ENCODE measurements at regions not wholly inside any gene's neighbourhood (a gene's known extent, or its start where the extent isn't known, plus 50 kb on each side); places are given as distances from the start of the nearest gene placed in this dataset.
A peak's percentile ranks its signal among the peaks of the same experiment; 100 is the strongest.
"Not testable (repeated sequence)": the region's sequence is repeated elsewhere in the genome, so short reads cannot be mapped to it uniquely, and the experiment has no call there.

GRCh38 chr3:14268897-14269296 is 90.3 kb downstream of the LSM3 start:
- no peak for DNase-seq (ENCODE audit: low read depth)
- no peak for FAIRE-seq

GRCh38 chr3:14272041-14272958 is 93.7 kb downstream of the LSM3 start:
- not testable (repeated sequence) for H3K4me3 ChIP-seq (ENCODE audit: low read depth, low read length); DNase-seq (ENCODE audit: low read depth); FAIRE-seq; H3K27me3 ChIP-seq (ENCODE audit: control insufficient read depth, insufficient read depth, low read length); H3K36me3 ChIP-seq (ENCODE audit: control insufficient read depth, insufficient read depth, low read length)

More at GRCh38 chr3:14268897-14269296, 90.3 kb downstream of the LSM3 start:
- no peak overlapping the region for H3K4me3 ChIP-seq (ENCODE audit: low read depth, low read length)
- no peaks in the 10 kb centered on the region for H3K27me3 ChIP-seq (ENCODE audit: control insufficient read depth, insufficient read depth, low read length)
- TF ChIP-seq CTCF (IDR thresholded peaks at IDR 0.05; ENCODE audit: insufficient read depth, low read length, severe bottlenecking), result no peak
- no peaks in the 10 kb centered on the region for H3K36me3 ChIP-seq (ENCODE audit: control insufficient read depth, insufficient read depth, low read length)

- not testable (repeated sequence) for DNase-seq (ENCODE audit: low read depth); FAIRE-seq; H3K27me3 ChIP-seq (ENCODE audit: control insufficient read depth, insufficient read depth, low read length); H3K4me3 ChIP-seq (ENCODE audit: low read depth, low read length); H3K36me3 ChIP-seq (ENCODE audit: control insufficient read depth, insufficient read depth, low read length)
Measured at GRCh38 chr3:14272959-14273560, 94.4 kb downstream of the LSM3 start.

- H3K36me3 ChIP-seq (ENCODE audit: control insufficient read depth, insufficient read depth, low read length), result no peaks in the 10 kb centered on the region
- FAIRE-seq (no peak), DNase-seq (ENCODE audit: low read depth) (peak; percentile 75)
- H3K4me3 ChIP-seq (ENCODE audit: low read depth, low read length), result no peak overlapping the region
- TF ChIP-seq CTCF (IDR thresholded peaks at IDR 0.05; ENCODE audit: insufficient read depth, low read length, severe bottlenecking), result no peak
- H3K27me3 ChIP-seq (ENCODE audit: control insufficient read depth, insufficient read depth, low read length), result peaks cover 3% of the 10 kb centered on the region
Measured at GRCh38 chr3:14273901-14274611, 95.4 kb downstream of the LSM3 start.

GRCh38 chr3:14274612-14274936 is 96.0 kb downstream of the LSM3 start:
- TF ChIP-seq CTCF (IDR thresholded peaks at IDR 0.05; ENCODE audit: insufficient read depth, low read length, severe bottlenecking), result no peak
- Histone ChIP-seq H3K36me3 (ENCODE audit: control insufficient read depth, insufficient read depth, low read length) (no peaks in the 10 kb centered on the region), H3K27me3 (ENCODE audit: control insufficient read depth, insufficient read depth, low read length) (peaks cover 3% of the 10 kb centered on the region), H3K4me3 (ENCODE audit: low read depth, low read length) (no peak overlapping the region)
- DNase-seq (ENCODE audit: low read depth), result no peak
- no peak for FAIRE-seq

- H3K27me3 ChIP-seq (ENCODE audit: control insufficient read depth, insufficient read depth, low read length), result peaks cover 3% of the 10 kb centered on the region
- DNase-seq (ENCODE audit: low read depth) (no peak), FAIRE-seq (no peak)
- H3K4me3 ChIP-seq (ENCODE audit: low read depth, low read length), result no peak overlapping the region
- no peaks in the 10 kb centered on the region for H3K36me3 ChIP-seq (ENCODE audit: control insufficient read depth, insufficient read depth, low read length)
- peak; percentile 25 for TF ChIP-seq CTCF (IDR thresholded peaks at IDR 0.05; ENCODE audit: insufficient read depth, low read length, severe bottlenecking)
Measured at GRCh38 chr3:14274999-14275961, 96.7 kb downstream of the LSM3 start.
